ENCODE measurements at regions not wholly inside any gene's neighbourhood (a gene's known extent, or its start where the extent isn't known, plus 50 kb on each side); places are given as distances from the start of the nearest gene placed in this dataset.

DNA sequence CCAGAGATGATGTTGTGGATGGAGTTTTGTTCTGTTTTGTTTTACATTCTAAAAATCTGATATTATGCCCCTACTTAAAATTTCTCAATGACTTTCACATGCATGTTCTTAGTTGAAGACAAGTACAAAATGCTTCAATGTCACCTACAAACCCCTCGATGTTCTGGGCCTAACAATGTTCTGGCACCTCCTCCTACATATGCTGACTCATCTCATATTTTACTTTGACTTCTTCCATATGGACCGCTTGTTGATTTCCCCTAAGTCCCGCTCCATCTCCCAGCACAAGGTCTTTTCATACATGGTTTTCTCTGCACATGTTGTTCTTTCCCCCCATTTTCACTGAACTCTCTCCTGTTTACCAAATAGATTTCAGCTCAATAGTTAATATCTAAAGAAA is 441.4 kb downstream of the CNTN6 start:
- Histone ChIP-seq H3K36me3 (ENCODE audit: control insufficient read depth, insufficient read depth, low read length) (no peaks in the 10 kb centered on the region), H2AFZ (peak overlapping the region; percentile 56), H3K4me1 (peaks cover 14% of the 10 kb centered on the region), H3K4me2 (ENCODE audit: low read length) (no peak overlapping the region), H3K27ac (peak overlapping the region; percentile 24), H3K9me3 (ENCODE audit: control insufficient read depth, low read length) (no peaks in the 10 kb centered on the region), H3K4me3 (ENCODE audit: low read depth, low read length) (no peak overlapping the region), H3K79me2 (no peaks in the 10 kb centered on the region), H3K9ac (no peak overlapping the region), H3K27me3 (ENCODE audit: control insufficient read depth, insufficient read depth, low read length) (no peaks in the 10 kb centered on the region)
- TF ChIP-seq CTCF (IDR thresholded peaks at IDR 0.05) = no peak

- no peak overlapping the region for H3K4me2 ChIP-seq (ENCODE audit: low read length)
These were observed 442.5 kb downstream of the CNTN6 start for GRCh38 chr3:1535361-1535760.

DNA sequence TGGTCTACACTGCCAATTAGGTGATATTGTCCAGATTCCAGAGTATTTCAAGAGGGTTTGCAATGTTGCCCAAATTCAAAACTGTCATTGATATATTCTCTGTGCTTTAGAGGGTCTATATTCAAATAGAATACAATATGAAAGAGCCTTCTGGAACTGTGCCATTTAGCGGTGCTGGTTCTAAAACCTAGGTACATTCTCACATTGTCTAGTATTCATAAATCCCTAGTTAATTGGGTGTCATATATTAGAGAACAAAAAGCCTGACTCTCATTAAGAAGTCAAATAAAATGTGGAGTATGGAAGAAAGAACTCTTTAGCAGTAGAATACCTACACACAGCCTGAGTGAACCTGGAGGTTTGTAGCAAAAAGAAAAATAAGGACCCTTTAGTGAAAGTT is 447.9 kb downstream of the CNTN6 start:
- TF ChIP-seq CTCF (IDR thresholded peaks at IDR 0.05) = no peak
- Histone ChIP-seq H3K4me3 (ENCODE audit: low read depth, low read length) (no peak overlapping the region), H2AFZ (no peak overlapping the region), H3K79me2 (no peaks in the 10 kb centered on the region), H3K9ac (no peak overlapping the region), H3K36me3 (ENCODE audit: control insufficient read depth, insufficient read depth, low read length) (no peaks in the 10 kb centered on the region), H3K9me3 (ENCODE audit: control insufficient read depth, low read length) (no peaks in the 10 kb centered on the region), H3K27me3 (ENCODE audit: control insufficient read depth, insufficient read depth, low read length) (no peaks in the 10 kb centered on the region), H3K27ac (no peak overlapping the region), H3K4me1 (no peaks in the 10 kb centered on the region), H3K4me2 (ENCODE audit: low read length) (no peak overlapping the region)

More at GRCh38 chr3:1535361-1535760, 442.5 kb downstream of the CNTN6 start:
- Histone ChIP-seq H3K4me1 (peaks cover 14% of the 10 kb centered on the region), H3K27me3 (ENCODE audit: control insufficient read depth, insufficient read depth, low read length) (no peaks in the 10 kb centered on the region), H3K9ac (no peak overlapping the region), H2AFZ (no peak overlapping the region), H3K4me3 (ENCODE audit: low read depth, low read length) (no peak overlapping the region), H3K9me3 (ENCODE audit: control insufficient read depth, low read length) (no peaks in the 10 kb centered on the region), H3K36me3 (ENCODE audit: control insufficient read depth, insufficient read depth, low read length) (no peaks in the 10 kb centered on the region), H3K27ac (no peak overlapping the region), H3K79me2 (no peaks in the 10 kb centered on the region)
- no peak for TF ChIP-seq CTCF (IDR thresholded peaks at IDR 0.05)

DNA sequence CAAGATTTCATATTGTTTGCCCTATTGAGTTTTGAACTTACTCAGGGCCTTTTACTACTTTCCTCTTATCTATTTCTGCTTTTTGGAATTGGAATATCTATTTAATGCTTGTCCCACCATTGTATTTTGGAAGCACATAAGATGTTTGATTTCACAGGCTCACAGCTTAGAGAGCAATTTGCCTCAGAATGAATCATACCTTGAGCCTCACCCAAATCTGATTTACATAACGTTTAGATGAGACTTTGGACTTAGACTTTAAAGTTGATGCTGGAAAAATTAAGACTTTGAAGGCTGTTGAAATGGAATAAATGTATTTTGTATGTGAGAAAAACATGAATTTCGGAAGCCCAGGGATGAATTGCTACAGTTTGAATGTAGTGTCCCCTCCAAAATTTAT is 458.9 kb downstream of the CNTN6 start:
- Histone ChIP-seq H3K27ac (no peak overlapping the region), H3K4me1 (no peaks in the 10 kb centered on the region), H3K36me3 (ENCODE audit: control insufficient read depth, insufficient read depth, low read length) (no peaks in the 10 kb centered on the region), H3K27me3 (ENCODE audit: control insufficient read depth, insufficient read depth, low read length) (no peaks in the 10 kb centered on the region), H2AFZ (no peak overlapping the region), H3K9me3 (ENCODE audit: control insufficient read depth, low read length) (no peaks in the 10 kb centered on the region), H3K4me3 (ENCODE audit: low read depth, low read length) (no peak overlapping the region), H3K79me2 (no peaks in the 10 kb centered on the region), H3K9ac (no peak overlapping the region), H3K4me2 (ENCODE audit: low read length) (no peak overlapping the region)
- TF ChIP-seq CTCF (IDR thresholded peaks at IDR 0.05) = no peak

- Histone ChIP-seq H2AFZ (no peak overlapping the region), H3K9ac (no peak overlapping the region), H3K36me3 (ENCODE audit: control insufficient read depth, insufficient read depth, low read length) (no peaks in the 10 kb centered on the region), H3K27me3 (ENCODE audit: control insufficient read depth, insufficient read depth, low read length) (no peaks in the 10 kb centered on the region), H3K4me3 (ENCODE audit: low read depth, low read length) (no peak overlapping the region), H3K4me2 (ENCODE audit: low read length) (no peak overlapping the region), H3K4me1 (no peaks in the 10 kb centered on the region), H3K79me2 (no peaks in the 10 kb centered on the region), H3K27ac (no peak overlapping the region), H3K9me3 (ENCODE audit: control insufficient read depth, low read length) (no peaks in the 10 kb centered on the region)
- no peak for TF ChIP-seq CTCF (IDR thresholded peaks at IDR 0.05)
These were observed 460.0 kb downstream of the CNTN6 start for GRCh38 chr3:1552831-1553230.
